ENCODE measurements at regions not wholly inside any gene's neighbourhood (a gene's known extent, or its start where the extent isn't known, plus 50 kb on each side); places are given as distances from the start of the nearest gene placed in this dataset.
A peak's percentile ranks its signal among the peaks of the same experiment; 100 is the strongest.

- no peak for DNase-seq
Measured at GRCh38 chr2:196362973-196363549, 191.7 kb upstream of the STK17B start.

- no peak for DNase-seq
Measured at GRCh38 chr2:196365145-196365544, 193.8 kb upstream of the STK17B start.

GRCh38 chr2:196365923-196366322 is 194.5 kb upstream of the STK17B start:
- no peak for DNase-seq

- no peak for DNase-seq
Measured at GRCh38 chr2:196367633-196368032, 196.3 kb upstream of the STK17B start.

GRCh38 chr2:196368546-196369225 is 197.3 kb upstream of the STK17B start:
- no peak for DNase-seq

GRCh38 chr2:196369967-196370366 is 198.6 kb upstream of the STK17B start:
- DNase-seq, result no peak

GRCh38 chr2:196370381-196370780 is 199.0 kb upstream of the STK17B start:
- no peak for DNase-seq

- DNase-seq, result no peak
Measured at GRCh38 chr2:196372276-196372809, 201.0 kb upstream of the STK17B start.

- no peak for DNase-seq
Measured at GRCh38 chr2:196372811-196373664, 201.7 kb upstream of the STK17B start.

GRCh38 chr2:196376984-196377877 is 205.9 kb upstream of the STK17B start:
- DNase-seq, result peak; percentile 26

GRCh38 chr2:196379600-196379999 is 208.2 kb upstream of the STK17B start:
- no peak for DNase-seq

- no peak for DNase-seq
Measured at GRCh38 chr2:196380098-196380497, 208.7 kb upstream of the STK17B start.

GRCh38 chr2:196380575-196380974 is 209.2 kb upstream of the STK17B start:
- DNase-seq, result no peak

- DNase-seq, result no peak
Measured at GRCh38 chr2:196381464-196381863, 210.1 kb upstream of the STK17B start.

GRCh38 chr2:196383799-196384198 is 212.4 kb upstream of the STK17B start:
- DNase-seq, result no peak

GRCh38 chr2:196384729-196385128 is 213.4 kb upstream of the STK17B start:
- no peak for DNase-seq

- DNase-seq, result no peak
Measured at GRCh38 chr2:196389670-196390069, 218.3 kb upstream of the STK17B start.

GRCh38 chr2:196390243-196391148 is 219.1 kb upstream of the STK17B start:
- DNase-seq, result no peak

- no peak for DNase-seq
Measured at GRCh38 chr2:196391149-196391479, 219.7 kb upstream of the STK17B start.

- DNase-seq, result no peak
Measured at GRCh38 chr2:196399096-196399495, 227.7 kb upstream of the STK17B start.

Measured in amniotic stem cell (primary cell).